ENCODE measurements at regions not wholly inside any gene's neighbourhood (a gene's known extent, or its start where the extent isn't known, plus 50 kb on each side); places are given as distances from the start of the nearest gene placed in this dataset.

DNA sequence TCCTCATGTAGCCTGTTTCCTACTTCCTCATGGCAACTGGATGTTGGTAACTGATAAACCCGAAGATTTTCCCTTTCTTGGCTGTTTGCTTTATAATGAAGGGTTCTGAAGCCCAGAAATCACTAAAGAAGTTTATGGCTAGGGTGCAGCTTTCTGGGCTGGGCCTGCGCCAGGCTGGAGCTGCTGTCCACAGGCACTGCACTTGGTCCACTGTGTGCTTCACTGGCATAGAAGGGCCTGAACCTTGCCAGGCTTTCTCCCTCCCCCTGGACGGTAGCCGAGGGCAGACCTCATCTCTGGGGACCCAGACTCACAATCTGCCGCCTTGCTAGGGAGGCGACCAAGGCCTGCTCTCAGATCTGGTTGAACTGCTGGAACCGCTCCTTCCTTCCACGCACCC lies 133.3 kb upstream of the SPRED2 start (continued):
- TF ChIP-seq, protein P1, sequence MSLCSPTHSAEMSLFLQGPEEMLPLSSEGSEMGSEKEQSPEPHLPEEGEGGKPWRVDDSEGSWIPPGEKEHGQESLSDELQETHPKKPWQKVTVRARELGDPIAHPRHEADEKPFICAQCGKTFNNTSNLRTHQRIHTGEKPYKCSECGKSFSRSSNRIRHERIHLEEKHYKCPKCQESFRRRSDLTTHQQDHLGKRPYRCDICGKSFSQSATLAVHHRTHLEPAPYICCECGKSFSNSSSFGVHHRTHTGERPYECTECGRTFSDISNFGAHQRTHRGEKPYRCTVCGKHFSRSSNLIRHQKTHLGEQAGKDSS (CRISPR knock-in tag; IDR thresholded peaks at IDR 0.05; ENCODE audit: borderline replicate concordance, low read depth), result no peak

DNA sequence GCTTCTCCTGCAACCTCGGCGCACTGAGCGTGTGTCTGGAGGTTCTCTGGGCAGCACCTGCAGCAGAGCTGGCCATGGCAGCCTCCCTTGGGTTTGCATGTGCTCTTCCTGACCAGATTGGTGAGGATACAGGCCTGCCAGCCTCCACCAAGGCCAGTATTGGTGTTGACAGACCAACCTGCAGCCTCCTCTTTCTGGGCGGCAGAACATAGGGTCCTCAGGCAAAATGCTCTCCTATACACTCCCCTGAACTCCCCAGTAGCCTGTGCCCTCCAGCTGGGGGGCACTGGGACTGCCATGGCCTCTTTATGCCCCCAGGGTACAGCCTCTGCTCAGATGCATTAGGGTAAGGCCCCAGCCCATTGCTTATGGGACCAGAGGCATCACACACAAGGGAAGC lies 131.9 kb upstream of the SPRED2 start:
- Histone ChIP-seq H3K9ac (ENCODE audit: insufficient read depth, low read depth, low read length) (no peak overlapping the region), H3K9me3 (ENCODE audit: low read length) (no peaks in the 10 kb centered on the region), H4K20me1 (ENCODE audit: insufficient read depth, low read length) (no peaks in the 10 kb centered on the region), H3K4me2 (ENCODE audit: low read depth, low read length) (no peak overlapping the region), H3K36me3 (replicated peaks in 1 of 2; ENCODE audit: control insufficient read depth in 1 of 2, insufficient read depth in 2 of 2, low read length in 2 of 2) (no peaks in the 10 kb centered on the region), H2AFZ (ENCODE audit: low read length) (no peak overlapping the region), H3K4me1 (ENCODE audit: insufficient read depth, low read length) (0 out of 2 replicates have a peak, but pooled peaks cover 4% of the 10 kb centered on the region), H3K79me2 (ENCODE audit: insufficient read depth, low read length) (no peaks in the 10 kb centered on the region), H3K4me3 (replicated peaks in 1 of 3; ENCODE audit: insufficient read depth in 1 of 3, low read depth in 2 of 3, low read length in 3 of 3) (no peak overlapping the region), H3K27ac (ENCODE audit: extremely low read length, insufficient read depth, low read length) (no peak overlapping the region), H3K27me3 (ENCODE audit: control insufficient read depth in 1 of 2, insufficient read depth in 2 of 2, low read length in 2 of 2) (peaks cover 1 to 36% of the 10 kb centered on the region in 2 experiments; a peak in 4 of 5 replicates)
- DNase-seq (ENCODE audit: low spot score) (no peak), FAIRE-seq (no peak), ATAC-seq (no peak)
- ChIA-PET POLR2A (no interaction called here), CTCF (ENCODE audit: low intra/inter-chr PET ratio, low total read pairs) (no interaction called here)
- BruUV-seq (replicated peaks), result no TSS peak
- in situ Hi-C loops (cut with HindIII; ENCODE audit: extremely low pct_ligation_motif_present, low pct_unique_long_range_greater_than_20kb), result loop anchor here (10.0 to 25.0 kb wide), 3 partner anchors 502 to 952 kb away; partner anchors contain the start of gene CEP68
- WGBS (ENCODE audit: low lambda C conversion rate), result 80% methylated on average over 4 of the region's 4 CpGs
- intact Hi-C loops (cut with micrococcal nuclease; ENCODE audit: unreplicated experiment), result no loop called here
- TF ChIP-seq IKZF1 (IDR thresholded peaks at IDR 0.05) (no peak), KLF13 (CRISPR knock-in tag; IDR thresholded peaks at IDR 0.05) (no peak), ZNF3 (CRISPR knock-in tag; IDR thresholded peaks at IDR 0.05) (no peak), ZNF550 (CRISPR knock-in tag; IDR thresholded peaks at IDR 0.05; ENCODE audit: borderline replicate concordance) (no peak), FOSL1 (CRISPR knock-in tag; IDR thresholded peaks at IDR 0.05; ENCODE audit: borderline replicate concordance) (no peak), FOXP1 (IDR thresholded peaks at IDR 0.05) (no peak), FOXP1 (CRISPR knock-in tag; IDR thresholded peaks at IDR 0.05) (no peak), ZBTB42 (CRISPR knock-in tag; IDR thresholded peaks at IDR 0.05) (no peak)
- TF ChIP-seq, protein P2, sequence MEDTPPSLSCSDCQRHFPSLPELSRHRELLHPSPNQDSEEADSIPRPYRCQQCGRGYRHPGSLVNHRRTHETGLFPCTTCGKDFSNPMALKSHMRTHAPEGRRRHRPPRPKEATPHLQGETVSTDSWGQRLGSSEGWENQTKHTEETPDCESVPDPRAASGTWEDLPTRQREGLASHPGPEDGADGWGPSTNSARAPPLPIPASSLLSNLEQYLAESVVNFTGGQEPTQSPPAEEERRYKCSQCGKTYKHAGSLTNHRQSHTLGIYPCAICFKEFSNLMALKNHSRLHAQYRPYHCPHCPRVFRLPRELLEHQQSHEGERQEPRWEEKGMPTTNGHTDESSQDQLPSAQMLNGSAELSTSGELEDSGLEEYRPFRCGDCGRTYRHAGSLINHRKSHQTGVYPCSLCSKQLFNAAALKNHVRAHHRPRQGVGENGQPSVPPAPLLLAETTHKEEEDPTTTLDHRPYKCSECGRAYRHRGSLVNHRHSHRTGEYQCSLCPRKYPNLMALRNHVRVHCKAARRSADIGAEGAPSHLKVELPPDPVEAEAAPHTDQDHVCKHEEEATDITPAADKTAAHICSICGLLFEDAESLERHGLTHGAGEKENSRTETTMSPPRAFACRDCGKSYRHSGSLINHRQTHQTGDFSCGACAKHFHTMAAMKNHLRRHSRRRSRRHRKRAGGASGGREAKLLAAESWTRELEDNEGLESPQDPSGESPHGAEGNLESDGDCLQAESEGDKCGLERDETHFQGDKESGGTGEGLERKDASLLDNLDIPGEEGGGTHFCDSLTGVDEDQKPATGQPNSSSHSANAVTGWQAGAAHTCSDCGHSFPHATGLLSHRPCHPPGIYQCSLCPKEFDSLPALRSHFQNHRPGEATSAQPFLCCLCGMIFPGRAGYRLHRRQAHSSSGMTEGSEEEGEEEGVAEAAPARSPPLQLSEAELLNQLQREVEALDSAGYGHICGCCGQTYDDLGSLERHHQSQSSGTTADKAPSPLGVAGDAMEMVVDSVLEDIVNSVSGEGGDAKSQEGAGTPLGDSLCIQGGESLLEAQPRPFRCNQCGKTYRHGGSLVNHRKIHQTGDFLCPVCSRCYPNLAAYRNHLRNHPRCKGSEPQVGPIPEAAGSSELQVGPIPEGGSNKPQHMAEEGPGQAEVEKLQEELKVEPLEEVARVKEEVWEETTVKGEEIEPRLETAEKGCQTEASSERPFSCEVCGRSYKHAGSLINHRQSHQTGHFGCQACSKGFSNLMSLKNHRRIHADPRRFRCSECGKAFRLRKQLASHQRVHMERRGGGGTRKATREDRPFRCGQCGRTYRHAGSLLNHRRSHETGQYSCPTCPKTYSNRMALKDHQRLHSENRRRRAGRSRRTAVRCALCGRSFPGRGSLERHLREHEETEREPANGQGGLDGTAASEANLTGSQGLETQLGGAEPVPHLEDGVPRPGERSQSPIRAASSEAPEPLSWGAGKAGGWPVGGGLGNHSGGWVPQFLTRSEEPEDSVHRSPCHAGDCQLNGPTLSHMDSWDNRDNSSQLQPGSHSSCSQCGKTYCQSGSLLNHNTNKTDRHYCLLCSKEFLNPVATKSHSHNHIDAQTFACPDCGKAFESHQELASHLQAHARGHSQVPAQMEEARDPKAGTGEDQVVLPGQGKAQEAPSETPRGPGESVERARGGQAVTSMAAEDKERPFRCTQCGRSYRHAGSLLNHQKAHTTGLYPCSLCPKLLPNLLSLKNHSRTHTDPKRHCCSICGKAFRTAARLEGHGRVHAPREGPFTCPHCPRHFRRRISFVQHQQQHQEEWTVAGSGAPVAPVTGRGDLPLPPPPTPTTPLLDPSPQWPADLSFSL (CRISPR knock-in tag; IDR thresholded peaks at IDR 0.05), result no peak
